HepG2 (cell line): ENCODE measurements at regions not wholly inside any gene's neighbourhood (a gene's known extent, or its start where the extent isn't known, plus 50 kb on each side); places are given as distances from the start of the nearest gene placed in this dataset.

Experiments used
- ATAC-seq: fragments of 200-7000 bp; cut with Tn5 transposase; 3 replicates; pipeline ENCODE4 v1.9.1; 2020; ENCODE audit warnings: mild to moderate bottlenecking, moderate library complexity
- BruUV-seq: library from RNA; stranded (reverse); fragments of 400-500 nt; replicated peaks from 2 replicates; lab custom pipeline; 2021; lab: Mats Ljungman, UMichigan
- CTCF ChIA-PET: fragments of 300-600 bp; formaldehyde crosslinking; extraction: SDS; loops from one replicate; lab custom pipeline; 2021; ENCODE audit warnings: low total read pairs, inconsistent platforms, low intra/inter-chr PET ratio; lab: Yijun Ruan, JAX
- POLR2A ChIA-PET: fragments of 350-600 bp; sonication (Branson Sonifier 250); formaldehyde crosslinking; loops from one replicate; lab custom pipeline; 2020; ENCODE audit warnings: antibody characterized with exemption, inconsistent platforms; lab: Yijun Ruan, JAX
- DNase-seq: peaks from one replicate; pipeline ENCODE4 v3.0.0-alpha.2; 2015; ENCODE audit warnings: low spot score
- FAIRE-seq: peaks from 3 replicates; lab custom pipeline; 2011; peaks lifted over from hg19 to GRCh38; lab: Jason Lieb, UNC
- H2AFZ ChIP-seq: one replicate; pipeline ENCODE4 v1.6.1; 2011; ENCODE audit warnings: low read length, inconsistent platforms
- H3K27ac ChIP-seq: fragments of 300-600 bp; 3 replicates; pipeline ENCODE4 v1.8.0; 2011; ENCODE audit warnings: mixed run types, mild to moderate bottlenecking, mixed read lengths, low read length, inconsistent platforms; ENCODE audit not compliant: insufficient read depth; ENCODE audit errors: extremely low read length
- H3K27me3 ChIP-seq, 2 experiments: fragments of 200-600 bp in 1 of 2; 2 replicates in 1 of 2; 3 replicates in 1 of 2; pipeline versions ENCODE4 v1.6.0 to v1.8.0; 2011; ENCODE audit warnings: low read length in 2 of 2, mild to moderate bottlenecking in 2 of 2, moderate library complexity in 2 of 2, inconsistent platforms in 1 of 2; ENCODE audit not compliant: insufficient read depth in 2 of 2, control insufficient read depth in 1 of 2
- H3K36me3 ChIP-seq, 2 experiments: fragments of 200-600 bp in 1 of 2; replicated peaks in 1 of 2; 2 replicates in 1 of 2; 3 replicates in 1 of 2; pipeline versions ENCODE4 v1.5.1 to v1.8.0; 2011; ENCODE audit warnings: low read length in 2 of 2, inconsistent platforms in 1 of 2; ENCODE audit not compliant: insufficient read depth in 2 of 2, control insufficient read depth in 1 of 2
- H3K4me1 ChIP-seq: 2 replicates; pipeline ENCODE4 v1.5.1; 2012; ENCODE audit warnings: low read length, inconsistent platforms; ENCODE audit not compliant: insufficient read depth
- H3K4me2 ChIP-seq: 2 replicates; pipeline ENCODE4 v1.6.0; 2011; ENCODE audit warnings: low read depth, low read length, inconsistent platforms
- H3K4me3 ChIP-seq, 3 experiments: fragments of 200-600 bp in 1 of 3; sonication (generic), shearing (Covaris generic) in 1 of 3; replicated peaks in 1 of 3; 2 replicates each; pipeline ENCODE4 v1.5.1; 2011 to 2016; ENCODE audit warnings: low read length in 3 of 3, inconsistent platforms in 2 of 3, low read depth in 2 of 3, mild to moderate bottlenecking in 2 of 3, control low read depth in 1 of 3, mixed read lengths in 1 of 3; ENCODE audit not compliant: insufficient read depth in 1 of 3
- H3K79me2 ChIP-seq: one replicate; pipeline ENCODE4 v1.6.1; 2011; ENCODE audit warnings: low read length, inconsistent platforms; ENCODE audit not compliant: insufficient read depth
- H3K9ac ChIP-seq: 2 replicates; pipeline ENCODE4 v1.6.0; 2011; ENCODE audit warnings: mild to moderate bottlenecking, low read depth, low read length, inconsistent platforms; ENCODE audit not compliant: insufficient read depth
- H3K9me3 ChIP-seq: 2 replicates; pipeline ENCODE4 v1.5.1; 2012; ENCODE audit warnings: mild to moderate bottlenecking, low read length
- H4K20me1 ChIP-seq: 2 replicates; pipeline ENCODE4 v1.6.0; 2011; ENCODE audit warnings: inconsistent platforms, mild to moderate bottlenecking, low read length, moderate library complexity; ENCODE audit not compliant: insufficient read depth
- CHD2 ChIP-seq: IDR thresholded peaks from 2 replicates; pipeline ENCODE4 v1.6.1; 2011; ENCODE audit warnings: low read depth, low read length, improper control_type of control experiment
- EHMT2 ChIP-seq: fragments of 200-600 bp; sonication (generic); IDR thresholded peaks from 2 replicates; pipeline ENCODE4 v1.7.0; 2017; ENCODE audit warnings: antibody characterized with exemption, low read depth, low read length, borderline replicate concordance
- RARA ChIP-seq: IDR thresholded peaks from 2 replicates; pipeline ENCODE4 v1.6.1; 2016; ENCODE audit warnings: missing genetic modification reagents, missing compliant biosample characterization
- SUZ12 ChIP-seq: fragments of 150-350 bp; IDR thresholded peaks from 2 replicates; pipeline ENCODE4 v1.6.1; 2014; ENCODE audit warnings: low read depth, low read length
- ZBTB49 ChIP-seq: sonication (generic); formaldehyde crosslinking; IDR thresholded peaks from 2 replicates; pipeline ENCODE4 v1.4.0; 2020; ENCODE audit warnings: missing genetic modification reagents, borderline replicate concordance
- ZNF431 ChIP-seq: sonication (generic); formaldehyde crosslinking; IDR thresholded peaks from 2 replicates; pipeline ENCODE4 v1.9.0; 2022; ENCODE audit warnings: missing genetic modification reagents, low read depth, mild to moderate bottlenecking, borderline replicate concordance
- ZSCAN30 ChIP-seq: sonication (generic); formaldehyde crosslinking; IDR thresholded peaks from 2 replicates; pipeline ENCODE4 v1.5.0; 2020; ENCODE audit warnings: mild to moderate bottlenecking, missing genetic modification reagents
- WGBS: methylation state at CpG from one replicate; pipeline ENCODE4 v1.1.6; 2017; ENCODE audit warnings: low lambda C conversion rate; 5-methylcytosine and 5-hydroxymethylcytosine counted together
- in situ Hi-C: cut with HindIII; loops from 2 replicates; pipeline ENCODE4 v1.10.0; 2017; ENCODE audit warnings: low pct_unique_long_range_greater_than_20kb; ENCODE audit not compliant: extremely low pct_ligation_motif_present
- intact Hi-C: fragments of 100-400 bp; cut with micrococcal nuclease; formaldehyde crosslinking; loops from one replicate; pipeline ENCODE4 v1.10.0; 2022; ENCODE audit not compliant: unreplicated experiment
- TF ChIP-seq, protein P1 (sequence below): sonication (generic); formaldehyde crosslinking; IDR thresholded peaks from 2 replicates; pipeline ENCODE4 v1.8.0; 2022; ENCODE audit warnings: mild to moderate bottlenecking, missing genetic modification reagents; ENCODE audit not compliant: insufficient replicate concordance
- TF ChIP-seq, protein P2 (sequence below): sonication (generic); formaldehyde crosslinking; IDR thresholded peaks from 2 replicates; pipeline ENCODE4 v1.9.0; 2022; ENCODE audit warnings: missing genetic modification reagents, mild to moderate bottlenecking, borderline replicate concordance
- TF ChIP-seq, protein P3 (sequence below): sonication (generic); formaldehyde crosslinking; IDR thresholded peaks from 2 replicates; pipeline ENCODE4 v1.4.0; 2020; ENCODE audit warnings: missing genetic modification reagents, borderline replicate concordance

- TF ChIP-seq, protein P1, sequence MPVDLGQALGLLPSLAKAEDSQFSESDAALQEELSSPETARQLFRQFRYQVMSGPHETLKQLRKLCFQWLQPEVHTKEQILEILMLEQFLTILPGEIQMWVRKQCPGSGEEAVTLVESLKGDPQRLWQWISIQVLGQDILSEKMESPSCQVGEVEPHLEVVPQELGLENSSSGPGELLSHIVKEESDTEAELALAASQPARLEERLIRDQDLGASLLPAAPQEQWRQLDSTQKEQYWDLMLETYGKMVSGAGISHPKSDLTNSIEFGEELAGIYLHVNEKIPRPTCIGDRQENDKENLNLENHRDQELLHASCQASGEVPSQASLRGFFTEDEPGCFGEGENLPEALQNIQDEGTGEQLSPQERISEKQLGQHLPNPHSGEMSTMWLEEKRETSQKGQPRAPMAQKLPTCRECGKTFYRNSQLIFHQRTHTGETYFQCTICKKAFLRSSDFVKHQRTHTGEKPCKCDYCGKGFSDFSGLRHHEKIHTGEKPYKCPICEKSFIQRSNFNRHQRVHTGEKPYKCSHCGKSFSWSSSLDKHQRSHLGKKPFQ (CRISPR knock-in tag): no peak
These were observed 941.8 kb upstream of the POT1 start (continued) for GRCh38 chr7:125871431-125871830.

DNA sequence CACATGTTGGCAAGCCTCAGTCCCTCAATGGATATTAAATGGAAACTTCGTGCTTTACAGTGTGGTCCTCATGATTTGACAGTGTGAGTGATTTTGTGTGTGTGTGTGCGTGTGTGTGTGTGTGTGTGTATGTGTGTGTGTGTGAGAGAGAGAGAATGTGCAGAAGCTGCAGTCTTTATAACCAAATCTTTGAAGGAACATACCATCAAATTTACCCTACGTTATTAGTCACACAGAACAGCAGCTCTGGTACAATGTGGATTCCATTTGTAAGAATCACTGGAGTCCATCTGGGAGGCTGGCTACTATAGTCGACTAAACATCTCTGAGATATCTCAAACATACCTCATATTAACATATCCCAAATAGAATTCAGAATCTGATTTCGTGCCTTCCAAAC, 928.0 kb upstream of the POT1 start:
- H3K4me1 ChIP-seq: no peaks in the 10 kb centered on the region
- DNase-seq (no peak), ATAC-seq (no peak), FAIRE-seq (no peak)
- H3K36me3 ChIP-seq: no peaks in the 10 kb centered on the region
- no peak overlapping the region for H2AFZ ChIP-seq
- H3K27me3 ChIP-seq: no peaks in the 10 kb centered on the region
- no peaks in the 10 kb centered on the region for H3K79me2 ChIP-seq
- no peak overlapping the region for H3K4me3 ChIP-seq
- no peak overlapping the region for H3K9ac ChIP-seq
- ChIA-PET POLR2A (no interaction called here), CTCF (no interaction called here)
- no peak overlapping the region for H3K4me2 ChIP-seq
- in situ Hi-C loops (no loop called here), intact Hi-C loops (no loop called here)
- WGBS: 4% methylated on average over 5 of the region's 5 CpGs
- no peak overlapping the region for H3K27ac ChIP-seq
- H3K9me3 ChIP-seq: peaks cover 78% of the 10 kb centered on the region
- no TSS peak for BruUV-seq
- no peak for TF ChIP-seq ZSCAN30
- no peaks in the 10 kb centered on the region for H4K20me1 ChIP-seq

- Histone ChIP-seq H3K4me1 (no peaks in the 10 kb centered on the region), H3K9me3 (peaks cover 70% of the 10 kb centered on the region), H3K27me3 (no peaks in the 10 kb centered on the region), H3K79me2 (no peaks in the 10 kb centered on the region), H3K4me2 (no peak overlapping the region), H3K36me3 (no peaks in the 10 kb centered on the region), H3K27ac (no peak overlapping the region), H3K9ac (no peak overlapping the region), H3K4me3 (no peak overlapping the region), H2AFZ (no peak overlapping the region), H4K20me1 (no peaks in the 10 kb centered on the region)
- CTCF ChIA-PET: no interaction called here
- no TSS peak for BruUV-seq
- no peak for ATAC-seq
- no peak for DNase-seq
- POLR2A ChIA-PET: no interaction called here
- FAIRE-seq: no peak
- WGBS: 0% methylated on average over 1 of the region's 2 CpGs
- in situ Hi-C loops: no loop called here
- intact Hi-C loops: no loop called here
- no peak for TF ChIP-seq ZNF431 (CRISPR knock-in tag)
- TF ChIP-seq, protein P2, sequence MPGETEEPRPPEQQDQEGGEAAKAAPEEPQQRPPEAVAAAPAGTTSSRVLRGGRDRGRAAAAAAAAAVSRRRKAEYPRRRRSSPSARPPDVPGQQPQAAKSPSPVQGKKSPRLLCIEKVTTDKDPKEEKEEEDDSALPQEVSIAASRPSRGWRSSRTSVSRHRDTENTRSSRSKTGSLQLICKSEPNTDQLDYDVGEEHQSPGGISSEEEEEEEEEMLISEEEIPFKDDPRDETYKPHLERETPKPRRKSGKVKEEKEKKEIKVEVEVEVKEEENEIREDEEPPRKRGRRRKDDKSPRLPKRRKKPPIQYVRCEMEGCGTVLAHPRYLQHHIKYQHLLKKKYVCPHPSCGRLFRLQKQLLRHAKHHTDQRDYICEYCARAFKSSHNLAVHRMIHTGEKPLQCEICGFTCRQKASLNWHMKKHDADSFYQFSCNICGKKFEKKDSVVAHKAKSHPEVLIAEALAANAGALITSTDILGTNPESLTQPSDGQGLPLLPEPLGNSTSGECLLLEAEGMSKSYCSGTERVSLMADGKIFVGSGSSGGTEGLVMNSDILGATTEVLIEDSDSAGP (CRISPR knock-in tag): no peak
- no peak for TF ChIP-seq ZBTB49
- no peak for TF ChIP-seq CHD2
- TF ChIP-seq SUZ12: no peak
- TF ChIP-seq EHMT2: no peak
- TF ChIP-seq, protein P3, sequence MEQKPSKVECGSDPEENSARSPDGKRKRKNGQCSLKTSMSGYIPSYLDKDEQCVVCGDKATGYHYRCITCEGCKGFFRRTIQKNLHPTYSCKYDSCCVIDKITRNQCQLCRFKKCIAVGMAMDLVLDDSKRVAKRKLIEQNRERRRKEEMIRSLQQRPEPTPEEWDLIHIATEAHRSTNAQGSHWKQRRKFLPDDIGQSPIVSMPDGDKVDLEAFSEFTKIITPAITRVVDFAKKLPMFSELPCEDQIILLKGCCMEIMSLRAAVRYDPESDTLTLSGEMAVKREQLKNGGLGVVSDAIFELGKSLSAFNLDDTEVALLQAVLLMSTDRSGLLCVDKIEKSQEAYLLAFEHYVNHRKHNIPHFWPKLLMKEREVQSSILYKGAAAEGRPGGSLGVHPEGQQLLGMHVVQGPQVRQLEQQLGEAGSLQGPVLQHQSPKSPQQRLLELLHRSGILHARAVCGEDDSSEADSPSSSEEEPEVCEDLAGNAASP: no peak
- TF ChIP-seq RARA (CRISPR knock-in tag): no peak
These were observed 918.5 kb upstream of the POT1 start for GRCh38 chr7:125848157-125848556.
